SK-N-SH (cell line): ENCODE measurements at regions not wholly inside any gene's neighbourhood (a gene's known extent, or its start where the extent isn't known, plus 50 kb on each side); places are given as distances from the start of the nearest gene placed in this dataset.

ENCODE experiments used
- CTCF ChIA-PET: fragments of 300-600, 350-600 bp; formaldehyde crosslinking; extraction: SDS; loops from one replicate; lab custom pipeline; 2021; lab: Yijun Ruan, JAX
- POLR2A ChIA-PET: fragments of 350-600 bp; sonication (Branson Sonifier 250); formaldehyde crosslinking; extraction: SDS; loops from one replicate; lab custom pipeline; 2020; ENCODE audit warnings: antibody characterized with exemption, inconsistent platforms; lab: Yijun Ruan, JAX
- DNase-seq: peaks from one replicate; pipeline ENCODE4 v3.0.0; 2012
- H2AFZ ChIP-seq: fragments of 200-600 bp; sonication (generic); 2 replicates; pipeline ENCODE4 v1.8.1; 2016; ENCODE audit warnings: antibody characterized with exemption, mild to moderate bottlenecking, low read depth
- H3F3A ChIP-seq: fragments of 200-600 bp; sonication (generic); replicated peaks from 2 replicates; pipeline ENCODE3; 2016; ENCODE audit warnings: antibody characterized with exemption, mild to moderate bottlenecking; ENCODE audit not compliant: insufficient read depth
- H3K27ac ChIP-seq, 2 experiments: fragments of 200-500 bp in 1 of 2; fragments of 200-600 bp in 1 of 2; sonication (Bioruptor generic) in 1 of 2; sonication (generic), shearing (Covaris generic) in 1 of 2; 2 replicates each; pipeline versions ENCODE4 v1.5.1 to v1.6.1; 2014 to 2016; ENCODE audit warnings: low read depth in 2 of 2, inconsistent platforms in 1 of 2, low read length in 1 of 2, mild to moderate bottlenecking in 1 of 2, mixed read lengths in 1 of 2
- H3K27me3 ChIP-seq: fragments of 200-600 bp; sonication (generic), shearing (Covaris generic); 2 replicates; pipeline ENCODE4 v1.6.1; 2016; ENCODE audit warnings: mixed run types; ENCODE audit not compliant: insufficient read depth
- H3K36me3 ChIP-seq, 2 experiments: fragments of 200-500 bp in 1 of 2; fragments of 200-600 bp in 1 of 2; sonication (Bioruptor generic) in 1 of 2; sonication (generic) in 1 of 2; replicated peaks in 1 of 2; 2 replicates each; pipeline versions ENCODE3 to v1.5.1; 2014 to 2016; ENCODE audit warnings: low read length in 1 of 2, mild to moderate bottlenecking in 1 of 2; ENCODE audit not compliant: insufficient read depth in 2 of 2, control insufficient read depth in 1 of 2
- H3K4me1 ChIP-seq, 2 experiments: fragments of 200-500 bp in 1 of 2; fragments of 200-600 bp in 1 of 2; sonication (Bioruptor generic) in 1 of 2; sonication (generic), shearing (Covaris generic) in 1 of 2; 2 replicates each; pipeline versions ENCODE4 v1.5.1 to v1.6.1; 2014 to 2016; ENCODE audit warnings: low read depth in 1 of 2, low read length in 1 of 2, mixed run types in 1 of 2; ENCODE audit not compliant: insufficient read depth in 2 of 2, control insufficient read depth in 1 of 2
- H3K4me2 ChIP-seq: fragments of 200-600 bp; sonication (generic), shearing (Covaris generic); 2 replicates; pipeline ENCODE4 v1.6.1; 2017; ENCODE audit warnings: mixed run types
- H3K4me3 ChIP-seq, 2 experiments: fragments of 200-500 bp in 1 of 2; fragments of 200-600 bp in 1 of 2; sonication (Bioruptor generic) in 1 of 2; sonication (generic), shearing (Covaris generic) in 1 of 2; 2 replicates each; pipeline versions ENCODE4 v1.5.1 to v1.8.1; 2014 to 2016; ENCODE audit warnings: low read depth in 2 of 2, inconsistent platforms in 1 of 2, low read length in 1 of 2, mild to moderate bottlenecking in 1 of 2, mixed read lengths in 1 of 2, moderate library complexity in 1 of 2
- H3K79me2 ChIP-seq: fragments of 200-600 bp; sonication (generic); 2 replicates; pipeline ENCODE4 v1.8.1; 2017; ENCODE audit warnings: mild to moderate bottlenecking; ENCODE audit not compliant: insufficient read depth
- H3K9ac ChIP-seq: fragments of 200-600 bp; sonication (generic); 2 replicates; pipeline ENCODE4 v1.6.1; 2017; ENCODE audit warnings: mixed run types
- H3K9me2 ChIP-seq: fragments of 200-600 bp; sonication (generic); 2 replicates; pipeline ENCODE4 v1.6.1; 2017; ENCODE audit warnings: mixed run types
- H3K9me3 ChIP-seq: fragments of 200-600 bp; sonication (generic); 2 replicates; pipeline ENCODE4 v1.6.1; 2017; ENCODE audit warnings: mixed run types, mild to moderate bottlenecking, moderate library complexity
- H4K20me1 ChIP-seq: fragments of 200-600 bp; sonication (generic); 2 replicates; pipeline ENCODE4 v1.6.1; 2017; ENCODE audit warnings: mild to moderate bottlenecking, mixed run types; ENCODE audit not compliant: insufficient read depth
- CHD2 ChIP-seq: fragments of 150-350 bp; IDR thresholded peaks from 2 replicates; pipeline ENCODE4 v1.6.1; 2018; ENCODE audit warnings: low read length; ENCODE audit not compliant: partially characterized antibody
- CTCF ChIP-seq: fragments of 200-600 bp; sonication (generic); IDR thresholded peaks from 2 replicates; pipeline ENCODE4 v1.6.1; 2017; ENCODE audit warnings: antibody characterized with exemption, mild to moderate bottlenecking, moderate library complexity
- EP300 ChIP-seq, 2 experiments: IDR thresholded peaks; 2 replicates each; pipeline versions ENCODE4 v1.4.0 to v1.6.1; 2012; ENCODE audit warnings: borderline replicate concordance in 1 of 2, low read depth in 1 of 2, low read length in 1 of 2
- EZH2phosphoT487 ChIP-seq: fragments of 200-600 bp; sonication (generic); IDR thresholded peaks from 2 replicates; pipeline ENCODE4 v1.6.1; 2017; ENCODE audit warnings: low read depth, mixed run types, mild to moderate bottlenecking, antibody characterized with exemption, moderate library complexity, borderline replicate concordance
- FOXJ3 ChIP-seq: sonication (generic); formaldehyde crosslinking; IDR thresholded peaks from 2 replicates; pipeline ENCODE4 v1.5.1; 2020; ENCODE audit warnings: mild to moderate bottlenecking, missing genetic modification reagents
- FOXM1 ChIP-seq: IDR thresholded peaks from 2 replicates; pipeline ENCODE4 v1.4.0; 2012; ENCODE audit warnings: low read depth, mild to moderate bottlenecking
- GABPA ChIP-seq: IDR thresholded peaks from 2 replicates; pipeline ENCODE4 v1.4.0; 2012; ENCODE audit warnings: low read depth, mild to moderate bottlenecking
- GATA2 ChIP-seq: sonication (generic); formaldehyde crosslinking; IDR thresholded peaks from 2 replicates; pipeline ENCODE4 v1.5.0; 2020; ENCODE audit warnings: mild to moderate bottlenecking, missing genetic modification reagents
- JUND ChIP-seq: IDR thresholded peaks from 2 replicates; pipeline ENCODE4 v1.4.0; 2012
- MXI1 ChIP-seq: IDR thresholded peaks from 2 replicates; pipeline ENCODE4 v1.6.1; 2012; ENCODE audit warnings: mild to moderate bottlenecking, low read depth, low read length, improper control_type of control experiment
- NFIC ChIP-seq: IDR thresholded peaks from 2 replicates; pipeline ENCODE4 v1.4.0; 2012; ENCODE audit warnings: borderline replicate concordance
- NRF1 ChIP-seq: IDR thresholded peaks from 2 replicates; pipeline ENCODE4 v1.6.1; 2012; ENCODE audit warnings: low read depth, mild to moderate bottlenecking, low read length
- PBX3 ChIP-seq: IDR thresholded peaks from 2 replicates; pipeline ENCODE4; 2012
- POLR2AphosphoS5 ChIP-seq: IDR thresholded peaks from 2 replicates; pipeline ENCODE4 v1.6.1; 2012; ENCODE audit warnings: low read depth, low read length
- REST ChIP-seq: IDR thresholded peaks from 2 replicates; pipeline ENCODE4 v1.6.1; 2012; ENCODE audit warnings: mild to moderate bottlenecking, low read depth, low read length, moderate library complexity
- SIN3A ChIP-seq: IDR thresholded peaks from 2 replicates; pipeline ENCODE4 v1.6.1; 2012; ENCODE audit warnings: low read depth, mild to moderate bottlenecking, low read length, moderate library complexity, borderline replicate concordance
- TEAD4 ChIP-seq: IDR thresholded peaks from 2 replicates; pipeline ENCODE4 v1.4.0; 2012; ENCODE audit warnings: mild to moderate bottlenecking, borderline replicate concordance; ENCODE audit not compliant: insufficient read depth
- USF2 ChIP-seq: fragments of 150-350 bp; IDR thresholded peaks from 2 replicates; pipeline ENCODE4 v1.6.1; 2017; ENCODE audit warnings: antibody characterized with exemption, low read length, low read depth, borderline replicate concordance
- WGBS: methylation state at CpG from one replicate; pipeline ENCODE4 v1.1.6; 2017; ENCODE audit warnings: low lambda C conversion rate; 5-methylcytosine and 5-hydroxymethylcytosine counted together

GRCh38 chr9:28650327-28650726, 1077.0 kb upstream of the C9orf72 start:
- Histone ChIP-seq H3K36me3 (no peaks in the 10 kb centered on the region), H3K4me3 (no peak overlapping the region), H3F3A (no peaks in the 10 kb centered on the region), H3K79me2 (no peaks in the 10 kb centered on the region; the same call in 1 of the 2 replicates), H4K20me1 (no peaks in the 10 kb centered on the region), H3K9ac (no peak overlapping the region), H2AFZ (no peak overlapping the region), H3K9me2 (no peaks in the 10 kb centered on the region), H3K9me3 (no peaks in the 10 kb centered on the region), H3K4me1 (no peaks in the 10 kb centered on the region), H3K27ac (no peak overlapping the region), H3K27me3 (no peaks in the 10 kb centered on the region), H3K4me2 (no peak overlapping the region)
- ChIA-PET CTCF (no interaction called here), POLR2A (no interaction called here)
- DNase-seq, result no peak
- WGBS, result 64% methylated on average over 4 of the region's 4 CpGs
- TF ChIP-seq CTCF (no peak), USF2 (no peak), PBX3 (no peak), GATA2 (CRISPR knock-in tag) (no peak), JUND (no peak), TEAD4 (no peak), NRF1 (no peak), MXI1 (no peak)

GRCh38 chr9:28651050-28651722, 1077.9 kb upstream of the C9orf72 start:
- H3K27ac ChIP-seq, result no peak overlapping the region
- H3K4me1 ChIP-seq, result no peaks in the 10 kb centered on the region
- H3K79me2 ChIP-seq, result no peaks in the 10 kb centered on the region; the same call in 1 of the 2 replicates
- ChIA-PET POLR2A (no interaction called here), CTCF (interaction anchor here (1.1 kb wide), 1 partner anchor 10 kb away, joined by 3 read pairs; no protein-coding TSS in a partner anchor)
- no peak overlapping the region for H3K4me3 ChIP-seq
- no peaks in the 10 kb centered on the region for H3K36me3 ChIP-seq
- DNase-seq, result no peak
- H3K9me3 ChIP-seq, result no peaks in the 10 kb centered on the region
- no peak overlapping the region for H3K4me2 ChIP-seq
- 83% methylated on average over 5 of the region's 5 CpGs for WGBS
- no peaks in the 10 kb centered on the region for H3F3A ChIP-seq
- no peak overlapping the region for H3K9ac ChIP-seq
- no peak overlapping the region for H2AFZ ChIP-seq
- no peaks in the 10 kb centered on the region for H3K27me3 ChIP-seq
- H4K20me1 ChIP-seq, result no peaks in the 10 kb centered on the region
- TF ChIP-seq NFIC (no peak), SIN3A (no peak), POLR2AphosphoS5 (no peak), FOXM1 (no peak), USF2 (no peak), EZH2phosphoT487 (no peak), REST (no peak), GABPA (no peak), EP300 (IDR thresholded peaks at IDR 0.05; ENCODE audit: borderline replicate concordance in 1 of 2, low read depth in 1 of 2, low read length in 1 of 2) (no peak), MXI1 (no peak), CHD2 (no peak), FOXJ3 (CRISPR knock-in tag) (no peak)
- no peaks in the 10 kb centered on the region for H3K9me2 ChIP-seq
